Esophagus muscularis mucosa (tissue), 3 donors: ENCODE measurements at regions not wholly inside any gene's neighbourhood (a gene's known extent, or its start where the extent isn't known, plus 50 kb on each side); places are given as distances from the start of the nearest gene placed in this dataset.
"Not testable (repeated sequence)": the region's sequence is repeated elsewhere in the genome, so short reads cannot be mapped to it uniquely, and the experiment has no call there.

ENCODE experiments used
- POLR2A ChIP-seq: fragments of 450-650 bp; IDR thresholded peaks from one replicate; pipeline ENCODE4 v1.6.1; 2017; ENCODE audit warnings: antibody characterized with exemption, moderate library complexity, mild to moderate bottlenecking, low read depth
- POLR2AphosphoS5 ChIP-seq, 2 donors: sonication (generic); formaldehyde crosslinking; IDR thresholded peaks; one replicate each; pipeline ENCODE4 v1.6.1; 2017; ENCODE audit warnings: antibody characterized with exemption in 2 of 2
- TF ChIP-seq, protein P1 (sequence below), 3 experiments: fragments of 200-600 bp in 2 of 3; fragments of 450-650 bp in 1 of 3; sonication (generic) in 2 of 3; IDR thresholded peaks; one replicate each; pipeline ENCODE4 v1.5.1; 2017 to 2019; ENCODE audit warnings: antibody characterized with exemption in 3 of 3, mild to moderate bottlenecking in 2 of 3, moderate library complexity in 1 of 3

GRCh38 chr2:158866082-158866481 is 71.0 kb downstream of the DAPL1 start:
- TF ChIP-seq POLR2A; POLR2AphosphoS5 (IDR thresholded peaks at IDR 0.05): not testable (repeated sequence)
- TF ChIP-seq, protein P1, sequence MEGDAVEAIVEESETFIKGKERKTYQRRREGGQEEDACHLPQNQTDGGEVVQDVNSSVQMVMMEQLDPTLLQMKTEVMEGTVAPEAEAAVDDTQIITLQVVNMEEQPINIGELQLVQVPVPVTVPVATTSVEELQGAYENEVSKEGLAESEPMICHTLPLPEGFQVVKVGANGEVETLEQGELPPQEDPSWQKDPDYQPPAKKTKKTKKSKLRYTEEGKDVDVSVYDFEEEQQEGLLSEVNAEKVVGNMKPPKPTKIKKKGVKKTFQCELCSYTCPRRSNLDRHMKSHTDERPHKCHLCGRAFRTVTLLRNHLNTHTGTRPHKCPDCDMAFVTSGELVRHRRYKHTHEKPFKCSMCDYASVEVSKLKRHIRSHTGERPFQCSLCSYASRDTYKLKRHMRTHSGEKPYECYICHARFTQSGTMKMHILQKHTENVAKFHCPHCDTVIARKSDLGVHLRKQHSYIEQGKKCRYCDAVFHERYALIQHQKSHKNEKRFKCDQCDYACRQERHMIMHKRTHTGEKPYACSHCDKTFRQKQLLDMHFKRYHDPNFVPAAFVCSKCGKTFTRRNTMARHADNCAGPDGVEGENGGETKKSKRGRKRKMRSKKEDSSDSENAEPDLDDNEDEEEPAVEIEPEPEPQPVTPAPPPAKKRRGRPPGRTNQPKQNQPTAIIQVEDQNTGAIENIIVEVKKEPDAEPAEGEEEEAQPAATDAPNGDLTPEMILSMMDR (IDR thresholded peaks at IDR 0.05): not testable (repeated sequence)
